ENCODE measurements at regions not wholly inside any gene's neighbourhood (a gene's known extent, or its start where the extent isn't known, plus 50 kb on each side); places are given as distances from the start of the nearest gene placed in this dataset.

DNA sequence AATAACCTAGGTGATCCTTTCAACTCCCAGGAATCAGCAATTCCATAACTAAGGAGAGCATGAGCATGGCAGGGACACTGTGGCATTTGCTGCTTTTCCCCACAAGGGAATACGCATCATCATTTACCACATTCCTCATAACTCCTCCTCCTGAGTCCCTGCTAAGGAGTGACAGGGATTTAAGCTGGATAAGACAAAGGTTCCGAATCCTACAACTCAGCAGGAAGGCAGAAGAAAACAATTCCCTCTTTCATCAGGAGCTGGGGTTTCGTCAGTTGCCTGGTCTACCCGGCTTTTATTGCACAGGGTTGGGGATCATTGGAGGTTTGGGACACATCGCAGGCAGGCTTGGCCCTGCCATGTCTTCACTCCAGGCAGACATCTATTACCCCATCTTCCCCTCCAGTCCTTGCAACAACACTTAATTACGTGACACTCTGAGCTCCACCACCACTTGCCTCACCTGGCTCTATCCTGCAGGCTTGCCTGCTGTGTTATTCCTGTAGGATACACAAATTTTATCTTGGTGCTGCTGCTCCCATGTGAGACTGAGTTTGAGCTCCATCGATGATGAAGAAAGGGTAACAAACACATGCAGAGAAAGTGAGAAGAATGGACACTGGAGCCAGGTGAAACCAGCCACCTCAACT lies 563.0 kb upstream of the KLF4 start:
- TF ChIP-seq, protein P1, sequence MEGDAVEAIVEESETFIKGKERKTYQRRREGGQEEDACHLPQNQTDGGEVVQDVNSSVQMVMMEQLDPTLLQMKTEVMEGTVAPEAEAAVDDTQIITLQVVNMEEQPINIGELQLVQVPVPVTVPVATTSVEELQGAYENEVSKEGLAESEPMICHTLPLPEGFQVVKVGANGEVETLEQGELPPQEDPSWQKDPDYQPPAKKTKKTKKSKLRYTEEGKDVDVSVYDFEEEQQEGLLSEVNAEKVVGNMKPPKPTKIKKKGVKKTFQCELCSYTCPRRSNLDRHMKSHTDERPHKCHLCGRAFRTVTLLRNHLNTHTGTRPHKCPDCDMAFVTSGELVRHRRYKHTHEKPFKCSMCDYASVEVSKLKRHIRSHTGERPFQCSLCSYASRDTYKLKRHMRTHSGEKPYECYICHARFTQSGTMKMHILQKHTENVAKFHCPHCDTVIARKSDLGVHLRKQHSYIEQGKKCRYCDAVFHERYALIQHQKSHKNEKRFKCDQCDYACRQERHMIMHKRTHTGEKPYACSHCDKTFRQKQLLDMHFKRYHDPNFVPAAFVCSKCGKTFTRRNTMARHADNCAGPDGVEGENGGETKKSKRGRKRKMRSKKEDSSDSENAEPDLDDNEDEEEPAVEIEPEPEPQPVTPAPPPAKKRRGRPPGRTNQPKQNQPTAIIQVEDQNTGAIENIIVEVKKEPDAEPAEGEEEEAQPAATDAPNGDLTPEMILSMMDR (IDR thresholded peaks at IDR 0.05; ENCODE audit: insufficient read depth, low read depth, low read length), result no peak
- no peak for TF ChIP-seq EZH2 (IDR thresholded peaks at IDR 0.05; ENCODE audit: insufficient read depth, low read length)

Measured in astrocyte (in vitro differentiated cells and primary cell).